Memory B cell (primary cell): ENCODE measurements at regions not wholly inside any gene's neighbourhood (a gene's known extent, or its start where the extent isn't known, plus 50 kb on each side); places are given as distances from the start of the nearest gene placed in this dataset.
A peak's percentile ranks its signal among the peaks of the same experiment; 100 is the strongest.

Experiments
- ATAC-seq: fragments of 150-1000 bp; cut with Tn5 transposase; 2 replicates; pipeline ENCODE4 v1.10.0; 2021; ENCODE audit warnings: low read depth, mild to moderate bottlenecking, moderate library complexity
- DNase-seq, 2 donors: peaks; one replicate each; pipeline ENCODE4 v3.0.0; 2022; ENCODE audit warnings: low spot score in 2 of 2
- H3K27ac Mint-ChIP-seq: one replicate; pipeline ENCODE4 v1.8.0; 2022; ENCODE audit warnings: mild to moderate bottlenecking, moderate library complexity, mixed read lengths
- H3K27me3 Mint-ChIP-seq: one replicate; pipeline ENCODE4 v1.8.0; 2022; ENCODE audit warnings: mixed read lengths
- H3K36me3 Mint-ChIP-seq: one replicate; pipeline ENCODE4 v1.8.0; 2022; ENCODE audit warnings: mild to moderate bottlenecking, mixed read lengths
- H3K4me1 Mint-ChIP-seq: one replicate; pipeline ENCODE4 v1.8.0; 2022; ENCODE audit warnings: mixed read lengths
- H3K4me3 Mint-ChIP-seq: one replicate; pipeline ENCODE4 v1.8.0; 2022; ENCODE audit warnings: mild to moderate bottlenecking, moderate library complexity, mixed read lengths
- H3K9me3 Mint-ChIP-seq: one replicate; pipeline ENCODE4 v1.8.0; 2022; ENCODE audit warnings: mixed read lengths

DNA sequence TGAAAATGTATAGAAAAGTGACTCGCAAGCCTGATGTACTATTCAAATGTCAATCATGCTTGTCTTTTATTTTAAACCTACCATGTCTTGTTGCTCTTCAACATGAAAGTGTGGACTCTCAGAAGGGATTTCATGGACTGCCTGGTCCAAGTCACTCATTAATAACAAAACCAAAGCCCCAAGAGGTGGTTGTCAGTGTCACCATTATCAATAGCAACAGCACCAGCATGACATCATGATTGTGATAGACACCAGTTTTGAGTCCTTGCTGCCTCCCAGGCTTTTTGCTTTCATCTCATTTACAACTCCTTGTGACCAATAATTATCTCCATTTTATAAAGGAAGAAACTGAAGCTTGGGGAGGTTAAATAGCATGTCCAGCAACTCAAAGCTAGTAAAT is 112.0 kb upstream of the TMPO start:
- ATAC-seq, result no peak
- Mint-ChIP-seq H3K36me3 (no peaks in the 10 kb centered on the region), H3K27ac (no peak overlapping the region)

DNA sequence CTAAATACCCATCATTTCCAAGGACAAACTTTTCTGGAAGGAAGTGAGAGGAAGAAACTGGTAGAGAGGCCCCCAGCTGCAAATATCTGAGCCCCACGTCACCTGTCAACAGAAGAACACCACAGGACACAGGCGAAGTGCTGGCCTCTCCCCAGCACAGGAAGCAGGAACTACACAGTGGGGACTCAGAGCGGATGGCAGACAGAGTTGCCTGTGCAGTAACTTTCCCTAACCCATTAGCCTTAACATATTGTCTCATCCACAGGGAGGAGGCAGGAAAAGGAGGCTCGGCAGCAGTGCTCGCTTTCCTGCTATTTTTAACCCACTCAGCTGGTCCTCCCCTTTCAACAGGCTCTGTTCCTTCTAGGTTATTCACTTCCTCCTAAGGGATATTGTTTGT is 111.5 kb upstream of the TMPO start:
- Mint-ChIP-seq H3K27me3 (peaks cover 4% of the 10 kb centered on the region), H3K36me3 (no peaks in the 10 kb centered on the region), H3K9me3 (no peaks in the 10 kb centered on the region), H3K4me1 (peaks cover 2% of the 10 kb centered on the region), H3K27ac (no peak overlapping the region), H3K4me3 (no peak overlapping the region)
- ATAC-seq (no peak), DNase-seq (no peak)

More for the DNA sequence above, 112.0 kb upstream of the TMPO start:
- Mint-ChIP-seq H3K4me3 (no peak overlapping the region), H3K4me1 (peaks cover 2% of the 10 kb centered on the region), H3K9me3 (no peaks in the 10 kb centered on the region), H3K27me3 (no peaks in the 10 kb centered on the region)
- DNase-seq, result no peak

DNA sequence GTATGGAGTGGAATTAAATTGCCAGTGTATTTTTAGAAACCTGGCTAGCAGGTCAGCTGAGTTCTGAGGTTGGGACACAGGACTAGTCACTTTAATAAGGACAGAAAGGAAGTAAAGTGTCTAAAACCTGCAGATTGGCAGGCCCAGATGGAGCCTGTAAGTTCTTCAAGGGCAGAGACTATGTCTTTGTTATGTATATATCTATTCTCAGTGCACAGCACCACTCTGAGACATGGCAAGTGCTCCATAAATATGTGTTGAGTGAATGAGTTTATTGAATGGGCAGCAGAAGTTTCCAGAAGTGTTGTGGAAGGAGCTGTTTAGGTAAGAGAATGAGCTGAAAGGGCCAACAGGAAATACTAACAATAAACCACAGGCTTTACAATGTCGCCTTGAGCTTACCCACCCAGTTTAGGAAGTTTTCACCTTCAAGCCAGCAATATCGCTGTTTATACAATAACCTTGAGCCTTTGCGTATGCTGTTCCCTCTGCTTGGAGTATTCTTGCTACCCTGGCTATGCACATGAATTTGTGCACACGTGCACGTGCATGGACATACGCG is 109.5 kb upstream of the TMPO start:
- ATAC-seq, result no peak
- Mint-ChIP-seq H3K36me3 (no peaks in the 10 kb centered on the region), H3K9me3 (no peaks in the 10 kb centered on the region), H3K4me3 (no peak overlapping the region), H3K4me1 (no peaks in the 10 kb centered on the region), H3K27ac (no peak overlapping the region), H3K27me3 (peaks cover 4% of the 10 kb centered on the region)
- no peak for DNase-seq

DNA sequence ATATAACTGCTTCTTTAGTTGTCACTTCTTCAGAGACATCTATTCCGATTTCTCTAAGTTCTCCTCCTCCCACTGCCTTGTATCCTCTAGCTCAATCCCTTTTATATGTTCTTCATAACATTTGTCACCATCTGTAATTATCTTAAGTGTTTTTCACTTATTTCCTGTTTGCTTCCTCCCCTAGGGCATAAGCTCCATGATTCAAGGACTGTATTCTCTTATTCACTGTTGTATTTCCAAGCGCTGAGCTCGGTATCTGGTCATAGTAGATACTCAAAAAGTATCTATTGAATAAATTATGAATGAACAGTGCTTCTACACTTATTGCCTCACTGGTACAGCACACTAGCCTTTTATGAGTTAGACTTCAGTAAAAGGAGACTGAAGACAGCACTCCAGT is 109.0 kb upstream of the TMPO start:
- ATAC-seq (no peak), DNase-seq (no peak)
- Mint-ChIP-seq H3K36me3 (no peaks in the 10 kb centered on the region), H3K27me3 (peaks cover 4% of the 10 kb centered on the region), H3K9me3 (no peaks in the 10 kb centered on the region), H3K4me3 (no peak overlapping the region), H3K27ac (no peak overlapping the region), H3K4me1 (no peaks in the 10 kb centered on the region)

DNA sequence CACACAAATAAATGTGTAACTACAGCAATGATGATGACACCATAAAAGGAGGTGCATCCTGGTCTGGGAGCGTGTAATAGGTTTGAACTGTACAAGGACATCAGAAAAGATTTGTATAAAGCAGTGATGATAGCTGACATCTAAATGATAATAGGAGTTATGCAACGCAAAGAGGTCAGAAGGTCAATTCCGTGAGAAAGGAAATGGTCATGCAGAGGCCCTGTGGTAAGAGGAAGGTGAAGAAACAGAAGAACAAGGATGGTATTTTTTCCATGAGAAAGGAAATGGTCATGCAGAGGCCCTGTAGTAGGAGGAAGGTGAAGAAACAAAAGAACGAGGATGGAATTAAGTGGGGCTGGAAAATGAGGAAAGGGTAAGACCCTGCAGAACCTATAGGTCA is 106.7 kb upstream of the TMPO start:
- no peaks in the 10 kb centered on the region for H3K4me1 Mint-ChIP-seq
- no peaks in the 10 kb centered on the region for H3K9me3 Mint-ChIP-seq
- DNase-seq (no peak), ATAC-seq (no peak)
- H3K4me3 Mint-ChIP-seq, result no peak overlapping the region
- no peak overlapping the region for H3K27ac Mint-ChIP-seq
- H3K27me3 Mint-ChIP-seq, result peaks cover 4% of the 10 kb centered on the region
- no peaks in the 10 kb centered on the region for H3K36me3 Mint-ChIP-seq

DNA sequence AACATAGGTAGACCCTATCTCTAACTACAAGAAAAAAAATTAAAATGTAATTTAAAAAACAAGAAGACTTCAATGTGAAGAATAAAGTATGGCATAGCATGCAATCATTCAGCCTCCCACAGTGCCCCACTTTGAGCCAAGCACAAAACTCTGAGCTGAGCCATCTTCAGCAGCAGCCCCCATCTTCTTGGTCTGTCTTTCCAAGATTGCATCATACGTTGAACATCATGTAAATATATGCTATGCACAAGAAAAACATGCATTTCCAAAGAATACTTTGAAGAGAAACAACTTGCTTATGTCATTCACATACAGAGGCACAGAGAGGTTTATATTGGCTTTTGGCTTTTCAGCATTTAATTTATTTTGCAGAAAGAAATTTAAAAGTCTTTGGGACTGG is 105.8 kb upstream of the TMPO start:
- DNase-seq, result no peak
- Mint-ChIP-seq H3K4me1 (no peaks in the 10 kb centered on the region), H3K4me3 (no peak overlapping the region), H3K36me3 (no peaks in the 10 kb centered on the region), H3K9me3 (no peaks in the 10 kb centered on the region), H3K27ac (no peak overlapping the region), H3K27me3 (peaks cover 4% of the 10 kb centered on the region)
- no peak for ATAC-seq

DNA sequence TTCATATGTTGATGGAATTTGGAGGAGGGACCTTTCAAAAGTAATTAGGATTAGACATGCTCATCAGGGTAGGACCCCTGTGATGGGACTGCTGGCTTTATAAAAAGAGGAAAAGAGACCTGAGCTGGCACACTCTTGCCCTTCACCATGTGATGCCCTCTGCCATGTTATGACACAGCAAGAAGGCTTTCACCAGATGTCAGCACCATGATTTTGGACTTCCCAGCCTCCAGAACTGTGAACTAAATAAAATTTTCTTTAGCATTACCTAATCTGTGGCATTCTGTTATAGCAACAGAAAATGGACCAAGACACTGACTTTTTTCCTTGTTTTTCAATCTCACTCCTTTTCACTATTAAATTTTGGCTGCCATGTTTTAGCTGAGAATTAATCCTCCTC is 105.0 kb upstream of the TMPO start:
- H3K36me3 Mint-ChIP-seq, result no peaks in the 10 kb centered on the region
- no peaks in the 10 kb centered on the region for H3K9me3 Mint-ChIP-seq
- ATAC-seq (no peak), DNase-seq (no peak)
- H3K27me3 Mint-ChIP-seq, result peaks cover 4% of the 10 kb centered on the region
- no peaks in the 10 kb centered on the region for H3K4me1 Mint-ChIP-seq
- H3K27ac Mint-ChIP-seq, result no peak overlapping the region
- no peak overlapping the region for H3K4me3 Mint-ChIP-seq

DNA sequence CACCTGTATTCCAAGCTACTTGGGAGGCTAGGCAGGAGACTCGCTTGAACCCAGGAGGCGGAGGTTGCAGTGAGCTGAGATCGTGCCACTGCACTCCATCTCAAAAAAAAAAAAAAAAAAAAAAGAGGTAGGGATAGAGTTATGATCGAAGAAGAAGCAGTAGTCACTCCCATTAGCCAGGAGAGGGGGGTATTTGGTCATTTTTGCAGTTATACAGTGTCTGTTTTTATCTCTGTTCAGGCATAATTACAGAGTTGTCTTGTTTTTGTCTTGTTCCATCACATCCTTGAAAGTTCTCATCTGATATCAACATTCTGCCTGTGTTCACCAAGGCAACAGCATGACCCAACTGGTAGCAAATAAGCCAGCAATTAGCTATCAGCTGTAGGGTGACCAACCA is 98.5 kb upstream of the TMPO start:
- Mint-ChIP-seq H3K36me3 (no peaks in the 10 kb centered on the region), H3K27ac (no peak overlapping the region), H3K9me3 (no peaks in the 10 kb centered on the region), H3K4me1 (no peaks in the 10 kb centered on the region), H3K27me3 (peaks cover 8% of the 10 kb centered on the region), H3K4me3 (no peak overlapping the region)
- DNase-seq (no peak), ATAC-seq (peak; percentile 26)

DNA sequence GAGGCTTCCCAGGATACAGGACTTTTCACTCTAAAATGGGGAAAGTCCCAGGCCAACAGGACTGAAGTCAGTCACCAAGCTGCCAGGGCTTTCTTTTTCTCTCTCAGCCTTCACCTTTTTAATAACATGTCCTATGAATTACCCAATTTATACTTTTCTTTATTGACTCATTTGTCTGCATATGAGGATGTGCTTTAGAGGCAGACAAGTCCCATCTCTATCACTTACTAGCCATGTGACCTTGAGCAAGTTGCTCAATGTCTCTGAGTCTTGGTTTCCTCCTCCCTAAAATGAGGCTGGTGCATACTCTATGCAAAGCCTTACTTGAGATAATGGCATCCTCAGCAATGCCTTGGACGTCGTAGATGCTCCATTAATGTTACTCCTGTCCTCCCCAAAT is 98.1 kb upstream of the TMPO start:
- Mint-ChIP-seq H3K27ac (no peak overlapping the region), H3K36me3 (no peaks in the 10 kb centered on the region), H3K4me3 (no peak overlapping the region), H3K4me1 (no peaks in the 10 kb centered on the region), H3K9me3 (no peaks in the 10 kb centered on the region), H3K27me3 (peaks cover 8% of the 10 kb centered on the region)
- ATAC-seq, result no peak
- DNase-seq, result no peak

DNA sequence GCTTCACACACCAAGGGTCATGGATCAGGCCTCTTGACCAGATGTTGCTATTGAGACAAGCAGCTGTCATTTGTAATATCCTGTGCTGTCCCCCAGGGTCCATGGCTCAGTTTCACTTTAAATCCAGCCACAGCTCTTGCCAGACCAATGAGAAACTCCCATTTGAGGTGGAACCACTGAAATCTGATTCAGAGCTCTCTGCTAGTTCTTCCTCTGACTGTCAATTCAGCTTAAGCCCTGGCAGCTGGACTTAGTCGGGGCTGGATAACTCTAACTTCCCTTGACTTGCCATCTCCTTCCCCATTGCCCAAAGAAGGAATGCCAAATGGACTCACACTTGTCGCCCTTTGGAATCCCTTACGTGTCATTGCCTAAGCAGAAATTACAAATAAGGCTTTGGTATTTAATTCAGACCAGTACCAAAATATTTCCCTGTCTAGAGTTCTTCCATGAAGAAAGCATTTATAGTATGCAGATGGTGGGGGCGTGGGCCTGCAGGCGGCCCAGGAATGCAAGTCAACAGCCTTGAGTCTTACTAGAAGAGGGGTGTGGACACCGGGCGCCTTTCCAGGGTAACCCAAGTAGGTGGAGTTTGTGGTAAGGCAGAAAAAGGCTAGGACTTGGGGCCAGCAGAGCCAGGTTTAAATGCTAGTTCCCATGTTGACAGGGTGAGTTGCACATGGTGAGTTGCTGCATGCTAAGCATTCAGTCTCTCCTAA is 96.9 kb upstream of the TMPO start:
- Mint-ChIP-seq H3K27me3 (peaks cover 8% of the 10 kb centered on the region), H3K4me1 (no peaks in the 10 kb centered on the region), H3K4me3 (no peak overlapping the region), H3K36me3 (no peaks in the 10 kb centered on the region), H3K9me3 (no peaks in the 10 kb centered on the region), H3K27ac (no peak overlapping the region)
- DNase-seq (no peak), ATAC-seq (no peak)

DNA sequence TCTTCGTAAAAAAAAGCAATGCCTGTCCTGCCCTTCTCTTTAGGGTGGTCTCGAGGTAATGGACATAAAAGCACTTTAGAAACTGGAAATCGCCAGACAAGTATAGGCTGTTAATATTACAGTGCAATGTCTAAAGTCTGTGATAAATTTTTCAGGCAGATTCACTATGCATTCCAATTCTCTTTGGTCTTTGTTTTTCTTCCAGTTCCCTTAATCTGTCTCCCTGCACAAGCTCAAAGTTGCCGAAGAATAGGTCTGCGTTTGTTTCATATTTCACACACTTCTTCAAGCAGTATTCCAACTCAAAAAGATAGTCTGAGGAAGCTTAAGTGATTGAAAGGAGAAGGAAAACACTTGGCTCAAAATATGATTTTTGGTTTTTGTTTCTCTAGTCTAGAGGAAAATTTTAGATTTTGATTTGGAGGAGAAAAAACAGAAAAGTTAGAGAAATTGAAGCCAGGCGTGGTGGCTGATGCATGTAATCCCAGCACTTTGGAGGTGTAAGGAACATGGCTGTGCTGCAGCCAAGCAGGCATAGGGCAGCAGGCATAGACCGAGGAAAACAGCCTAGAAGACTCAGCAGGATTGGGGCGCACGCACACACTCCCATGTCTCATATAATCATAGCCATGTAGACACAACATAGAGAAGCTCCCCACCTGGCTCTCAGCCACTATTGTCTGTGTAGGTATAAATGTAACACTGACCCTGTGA is 96.2 kb upstream of the TMPO start:
- no peaks in the 10 kb centered on the region for H3K36me3 Mint-ChIP-seq
- DNase-seq (no peak), ATAC-seq (no peak)
- no peak overlapping the region for H3K4me3 Mint-ChIP-seq
- H3K4me1 Mint-ChIP-seq, result no peaks in the 10 kb centered on the region
- H3K27ac Mint-ChIP-seq, result no peak overlapping the region
- no peaks in the 10 kb centered on the region for H3K9me3 Mint-ChIP-seq
- H3K27me3 Mint-ChIP-seq, result peaks cover 8% of the 10 kb centered on the region

DNA sequence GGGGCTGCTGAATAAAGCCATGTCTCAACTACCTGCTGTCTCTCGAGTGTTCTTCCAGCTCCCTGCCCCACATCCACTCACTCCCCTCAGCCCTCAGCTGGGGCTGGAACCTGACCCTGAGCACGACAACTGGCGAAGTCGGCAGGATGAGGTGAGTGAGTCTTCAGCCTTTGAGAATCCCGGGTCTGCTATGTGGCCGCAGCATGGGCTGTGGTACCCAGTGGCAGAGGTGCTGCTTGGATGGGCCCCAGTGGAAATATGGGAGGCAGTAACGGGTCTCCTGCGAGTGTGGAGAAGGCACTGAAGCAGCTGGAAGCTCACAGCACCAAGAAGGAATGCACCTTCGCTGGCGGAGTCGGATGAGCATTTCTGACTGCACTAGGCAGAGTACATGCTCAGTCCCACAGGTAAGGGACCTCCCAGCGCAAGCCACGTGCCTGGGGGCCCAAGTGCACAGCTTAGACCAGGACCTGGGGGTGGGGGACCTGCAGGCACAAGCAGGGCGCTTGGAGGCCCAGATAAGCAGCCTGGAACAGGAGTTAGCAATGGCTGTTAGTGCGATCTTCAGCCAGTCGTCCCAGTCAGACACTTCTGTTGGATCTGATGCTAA is 95.5 kb upstream of the TMPO start:
- Mint-ChIP-seq H3K27me3 (peaks cover 8% of the 10 kb centered on the region), H3K4me3 (no peak overlapping the region), H3K9me3 (no peaks in the 10 kb centered on the region), H3K27ac (no peak overlapping the region), H3K4me1 (no peaks in the 10 kb centered on the region), H3K36me3 (no peaks in the 10 kb centered on the region)
- DNase-seq, result no peak
- no peak for ATAC-seq

DNA sequence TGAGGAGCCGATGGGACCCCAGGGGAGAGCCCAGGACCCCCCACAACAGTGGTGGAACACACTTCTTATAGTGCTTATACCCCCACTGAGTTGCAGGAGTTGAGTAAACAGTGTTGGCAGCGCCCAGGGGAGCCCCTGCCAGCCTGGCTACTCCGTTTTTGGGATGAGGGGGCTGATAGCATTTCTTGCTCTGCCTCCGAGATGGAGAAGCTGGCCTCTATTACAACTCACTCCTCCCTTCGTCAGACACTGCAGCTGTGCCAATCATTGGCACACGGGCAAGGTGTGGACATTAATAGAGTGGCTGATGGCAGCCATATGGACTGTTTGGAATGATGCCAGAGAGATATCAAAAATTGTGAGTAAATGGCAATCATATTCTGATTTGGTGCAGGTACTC is 94.9 kb upstream of the TMPO start:
- no peak for ATAC-seq
- Mint-ChIP-seq H3K27me3 (peaks cover 8% of the 10 kb centered on the region), H3K4me1 (no peaks in the 10 kb centered on the region), H3K27ac (no peak overlapping the region), H3K4me3 (no peak overlapping the region), H3K36me3 (no peaks in the 10 kb centered on the region), H3K9me3 (no peaks in the 10 kb centered on the region)
- no peak for DNase-seq

DNA sequence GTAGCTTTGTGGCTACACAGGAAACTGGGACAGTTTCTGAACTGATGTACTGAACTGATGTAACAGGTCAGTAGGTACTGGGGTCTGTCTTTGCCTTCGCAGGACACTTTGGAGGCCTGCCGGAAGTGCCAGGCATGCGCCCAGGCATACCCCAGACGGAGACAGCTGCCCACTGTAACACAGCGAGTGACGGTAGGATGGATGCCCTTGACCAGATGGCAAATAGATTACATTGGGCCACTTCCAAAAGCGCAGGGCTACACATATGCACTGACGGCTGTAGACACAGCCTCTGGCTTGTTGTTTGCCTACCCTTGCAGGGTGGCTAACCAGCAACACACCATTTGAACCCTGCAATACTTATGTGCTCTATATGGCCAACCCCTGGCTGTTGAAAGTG is 94.1 kb upstream of the TMPO start:
- DNase-seq, result no peak
- H3K27me3 Mint-ChIP-seq, result peaks cover 8% of the 10 kb centered on the region
- ATAC-seq, result no peak
- no peaks in the 10 kb centered on the region for H3K4me1 Mint-ChIP-seq
- H3K36me3 Mint-ChIP-seq, result no peaks in the 10 kb centered on the region
- H3K9me3 Mint-ChIP-seq, result no peaks in the 10 kb centered on the region
- H3K27ac Mint-ChIP-seq, result no peak overlapping the region
- H3K4me3 Mint-ChIP-seq, result no peak overlapping the region
